A673 (cell line): ENCODE measurements at regions not wholly inside any gene's neighbourhood (a gene's known extent, or its start where the extent isn't known, plus 50 kb on each side); places are given as distances from the start of the nearest gene placed in this dataset.

Source experiments
- BruUV-seq: library from RNA; stranded (reverse); fragments of 400-500 nt; replicated peaks from 2 replicates; lab custom pipeline; 2021; lab: Mats Ljungman, UMichigan
- CTCF ChIA-PET: fragments of 300-600 bp; sonication (Branson Sonifier 250); formaldehyde crosslinking; loops from one replicate; lab custom pipeline; 2022; ENCODE audit warnings: antibody characterized with exemption; lab: Charles Lee
- POLR2A ChIA-PET: fragments of 300-600 bp; sonication (Branson Sonifier 250); formaldehyde crosslinking; loops from one replicate; lab custom pipeline; 2022; ENCODE audit warnings: antibody characterized with exemption; ENCODE audit not compliant: low non-redundant PET; lab: Charles Lee
- DNase-seq: peaks from one replicate; pipeline ENCODE4 v3.0.0-alpha.2; 2015; ENCODE audit warnings: low spot score
- H3K27ac ChIP-seq: fragments of 200-600 bp; sonication (generic); 2 replicates; pipeline ENCODE4 v1.5.1; 2016; ENCODE audit warnings: mixed run types, low read depth, mild to moderate bottlenecking, mixed read lengths, antibody characterized with exemption, low read length; ENCODE audit not compliant: poor library complexity, severe bottlenecking
- H3K27me3 ChIP-seq: fragments of 200-600 bp; sonication (generic); replicated peaks from 2 replicates; pipeline ENCODE4 v1.6.1; 2017; ENCODE audit warnings: mixed run types, low read depth, mild to moderate bottlenecking, mixed read lengths, antibody characterized with exemption, low read length; ENCODE audit not compliant: insufficient read depth, poor library complexity
- H3K36me3 ChIP-seq: fragments of 200-600 bp; sonication (generic); 2 replicates; pipeline ENCODE4 v1.6.1; 2016; ENCODE audit warnings: mixed run types, mild to moderate bottlenecking, mixed read lengths, antibody characterized with exemption, low read length; ENCODE audit not compliant: insufficient read depth, poor library complexity, severe bottlenecking
- H3K4me1 ChIP-seq: fragments of 200-600 bp; sonication (generic); 2 replicates; pipeline ENCODE4 v1.6.1; 2017; ENCODE audit warnings: mixed run types, mild to moderate bottlenecking, mixed read lengths, antibody characterized with exemption, low read length; ENCODE audit not compliant: insufficient read depth, poor library complexity, severe bottlenecking
- H3K4me3 ChIP-seq: fragments of 200-600 bp; sonication (generic); 2 replicates; pipeline ENCODE4 v1.5.1; 2016; ENCODE audit warnings: low read depth, mixed run types, mild to moderate bottlenecking, mixed read lengths, low read length; ENCODE audit not compliant: poor library complexity, severe bottlenecking
- H3K9me3 ChIP-seq: fragments of 200-600 bp; sonication (generic); 2 replicates; pipeline ENCODE4 v1.6.1; 2016; ENCODE audit warnings: mixed run types, low read depth, mild to moderate bottlenecking, mixed read lengths, antibody characterized with exemption, low read length; ENCODE audit not compliant: poor library complexity, severe bottlenecking
- CTCF ChIP-seq: fragments of 300-800, 200-600 bp; sonication (generic); conservative IDR thresholded peaks from 2 replicates; pipeline ENCODE4 v1.5.1; 2017; ENCODE audit warnings: low read depth, mild to moderate bottlenecking, antibody characterized with exemption, low read length, moderate library complexity, mixed read lengths
- EZH2 ChIP-seq: fragments of 200-600 bp; sonication (generic); IDR thresholded peaks from 2 replicates; pipeline ENCODE4 v1.6.1; 2017; ENCODE audit warnings: borderline replicate concordance, low read depth, mild to moderate bottlenecking, mixed read lengths, antibody characterized with exemption, low read length; ENCODE audit not compliant: poor library complexity, severe bottlenecking
- intact Hi-C: fragments of 100-400 bp; cut with micrococcal nuclease; formaldehyde crosslinking; loops from one replicate; pipeline ENCODE4 v1.10.0; 2022; ENCODE audit not compliant: unreplicated experiment

DNA sequence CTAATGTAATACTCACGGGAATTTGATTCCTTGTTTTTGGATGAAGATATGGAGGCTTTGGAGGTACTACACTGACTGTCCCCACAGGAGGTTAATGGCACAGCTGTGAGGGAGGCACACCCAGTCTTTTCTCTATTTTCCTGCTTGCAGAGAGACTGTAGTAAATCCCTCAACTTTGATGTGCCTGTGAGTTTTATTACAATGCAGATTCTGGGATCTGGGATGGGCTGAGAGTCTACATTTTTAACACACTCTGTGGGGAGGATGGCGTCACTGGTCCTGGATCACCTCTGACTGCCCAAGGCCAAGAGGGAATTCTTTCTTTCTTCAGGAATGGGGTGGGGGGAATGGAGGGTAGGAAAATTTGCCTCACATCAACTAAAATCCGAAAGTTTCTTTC, 80.2 kb upstream of the NTM start:
- no peak overlapping the region for H3K4me3 ChIP-seq
- H3K27ac ChIP-seq = no peak overlapping the region
- H3K4me1 ChIP-seq = no peaks in the 10 kb centered on the region
- no peak for TF ChIP-seq EZH2
- TF ChIP-seq CTCF = no peak
- no peak for DNase-seq
- no peaks in the 10 kb centered on the region for H3K9me3 ChIP-seq
- H3K27me3 ChIP-seq = peaks cover 28% of the 10 kb centered on the region
- BruUV-seq = no TSS peak
- intact Hi-C loops = no loop called here
- no peaks in the 10 kb centered on the region for H3K36me3 ChIP-seq
- ChIA-PET POLR2A (no interaction called here), CTCF (no interaction called here)

GRCh38 chr11:131295986-131296385, 74.4 kb upstream of the NTM start:
- no peak overlapping the region for H3K27ac ChIP-seq
- H3K4me1 ChIP-seq = no peaks in the 10 kb centered on the region
- H3K36me3 ChIP-seq = no peaks in the 10 kb centered on the region
- DNase-seq = no peak
- TF ChIP-seq CTCF = no peak
- TF ChIP-seq EZH2 = no peak
- H3K4me3 ChIP-seq = no peak overlapping the region
- H3K27me3 ChIP-seq = peaks cover 69% of the 10 kb centered on the region
- intact Hi-C loops = no loop called here
- BruUV-seq = no TSS peak
- ChIA-PET CTCF (no interaction called here), POLR2A (interaction anchor here (0.6 kb wide), 1 partner anchor 81 kb away, joined by 3 read pairs; no protein-coding TSS in a partner anchor)
- peaks cover 10% of the 10 kb centered on the region for H3K9me3 ChIP-seq

DNA sequence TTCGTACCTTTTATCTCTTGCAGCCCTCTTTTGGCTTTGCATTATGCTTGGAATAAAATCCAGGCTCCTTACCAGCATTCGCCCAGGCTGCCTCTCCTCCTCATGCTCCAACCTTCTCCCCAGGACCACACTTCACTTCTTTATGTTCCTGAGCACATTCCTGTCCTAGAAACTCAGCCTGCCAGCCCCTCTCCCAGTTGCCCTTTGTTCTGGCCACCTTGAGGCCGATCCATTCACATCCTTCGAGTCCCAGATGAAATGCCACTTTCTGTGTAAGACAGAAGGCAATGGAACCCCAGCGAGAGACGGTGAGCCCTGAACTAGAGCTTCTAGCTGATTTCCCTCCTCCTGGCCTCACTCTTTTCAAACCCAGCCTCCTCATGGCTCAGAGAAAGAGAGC, 73.0 kb upstream of the NTM start:
- no peaks in the 10 kb centered on the region for H3K4me1 ChIP-seq
- peaks cover 10% of the 10 kb centered on the region for H3K9me3 ChIP-seq
- TF ChIP-seq EZH2 = no peak
- TF ChIP-seq CTCF = no peak
- no peak overlapping the region for H3K4me3 ChIP-seq
- ChIA-PET CTCF (interaction anchor here (0.5 kb wide), 1 partner anchor 102 kb away, joined by 3 read pairs; no protein-coding TSS in a partner anchor), POLR2A (no interaction called here)
- intact Hi-C loops = no loop called here
- no peak overlapping the region for H3K27ac ChIP-seq
- peaks cover 62% of the 10 kb centered on the region for H3K27me3 ChIP-seq
- no TSS peak for BruUV-seq
- DNase-seq = no peak
- no peaks in the 10 kb centered on the region for H3K36me3 ChIP-seq
